A172 (cell line): ENCODE measurements at regions not wholly inside any gene's neighbourhood (a gene's known extent, or its start where the extent isn't known, plus 50 kb on each side); places are given as distances from the start of the nearest gene placed in this dataset.
A peak's percentile ranks its signal among the peaks of the same experiment; 100 is the strongest.
"Not testable (repeated sequence)": the region's sequence is repeated elsewhere in the genome, so short reads cannot be mapped to it uniquely, and the experiment has no call there.

Experiments used
- DNase-seq: peaks from one replicate; pipeline ENCODE4 v3.0.0-alpha.2; 2015; ENCODE audit warnings: low spot score

DNA sequence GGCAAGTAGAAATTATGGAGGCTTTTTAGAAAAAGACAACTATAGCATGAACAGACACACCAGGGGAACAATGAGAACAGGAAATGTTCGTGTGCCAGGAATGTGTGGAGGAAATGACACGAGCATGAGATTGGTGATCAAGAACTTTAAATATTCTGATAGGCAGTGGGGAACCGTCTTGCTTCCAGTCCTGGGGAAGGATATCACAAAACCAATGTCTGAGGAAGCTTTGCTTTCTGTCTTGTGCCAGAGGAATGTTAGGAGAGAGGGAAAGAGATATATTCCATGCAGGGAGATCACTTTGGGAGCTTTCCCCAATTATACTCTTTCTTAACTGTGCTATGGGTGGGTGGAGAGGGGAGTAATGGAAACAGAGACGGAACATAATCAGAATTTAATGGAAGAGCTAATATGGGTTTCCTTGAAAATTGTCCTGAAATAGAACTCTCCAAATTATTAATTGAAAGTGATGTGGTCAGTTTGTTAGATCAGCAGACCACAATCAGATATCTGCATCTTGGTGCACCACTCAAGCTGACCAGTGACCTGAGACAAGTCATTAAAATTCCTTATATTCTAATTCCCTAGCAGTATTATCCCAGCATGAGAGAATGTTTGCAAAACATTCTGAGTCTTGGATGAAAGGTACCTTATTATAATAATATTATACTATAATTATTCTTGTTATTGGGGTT lies 178.2 kb downstream of the SOX4 start:
- DNase-seq: no peak

DNA sequence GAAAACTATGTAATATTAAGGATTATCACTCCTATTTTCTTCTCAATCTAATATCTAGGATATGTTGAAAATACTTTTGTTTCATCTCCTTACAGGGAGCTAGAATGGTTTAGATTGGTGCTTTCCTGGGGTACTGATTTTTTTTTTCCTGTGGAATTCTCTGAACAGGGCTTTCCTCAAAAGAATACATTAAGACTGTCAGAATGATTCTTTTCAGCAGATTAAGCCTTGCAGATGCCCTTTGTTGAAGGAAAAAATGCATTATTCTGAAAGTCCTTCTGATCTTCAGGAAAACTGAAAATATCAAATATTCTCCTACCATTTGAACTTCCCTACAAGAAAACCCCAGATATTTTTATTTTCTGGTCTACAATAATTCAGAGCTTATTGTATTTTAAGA lies 178.9 kb downstream of the SOX4 start:
- DNase-seq: no peak

DNA sequence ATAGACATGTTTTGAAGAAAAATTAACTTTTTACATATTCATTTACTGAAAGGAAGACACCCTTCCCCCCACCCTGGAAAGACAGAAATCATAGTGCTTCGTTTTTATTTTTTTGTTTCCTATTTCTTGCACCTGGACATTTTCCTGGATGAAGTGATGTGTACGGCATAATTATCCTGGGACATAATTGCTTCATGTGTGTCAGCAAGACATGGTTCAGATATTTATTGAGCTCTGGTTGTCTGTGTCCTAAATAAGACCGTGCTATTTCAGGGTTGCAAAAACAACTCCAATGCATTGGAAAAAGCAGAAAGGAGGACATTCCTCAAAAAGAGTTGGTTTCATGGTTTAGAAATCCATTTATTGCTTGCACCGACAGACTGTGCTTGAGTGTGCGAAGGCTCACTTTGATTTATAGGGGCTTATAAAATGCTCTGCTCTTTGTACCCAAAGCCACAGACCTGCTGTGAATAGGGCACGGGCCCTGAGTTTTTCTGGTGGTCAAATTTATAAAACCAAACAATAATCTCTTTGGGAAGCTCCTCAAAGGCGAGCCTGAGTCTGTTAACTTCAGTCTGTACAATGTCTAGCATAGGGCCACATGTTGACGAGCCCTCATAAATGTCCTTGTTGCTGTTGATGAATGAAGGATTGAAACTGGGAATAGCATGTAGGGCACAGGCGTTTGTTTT lies 179.5 kb downstream of the SOX4 start:
- DNase-seq: no peak

DNA sequence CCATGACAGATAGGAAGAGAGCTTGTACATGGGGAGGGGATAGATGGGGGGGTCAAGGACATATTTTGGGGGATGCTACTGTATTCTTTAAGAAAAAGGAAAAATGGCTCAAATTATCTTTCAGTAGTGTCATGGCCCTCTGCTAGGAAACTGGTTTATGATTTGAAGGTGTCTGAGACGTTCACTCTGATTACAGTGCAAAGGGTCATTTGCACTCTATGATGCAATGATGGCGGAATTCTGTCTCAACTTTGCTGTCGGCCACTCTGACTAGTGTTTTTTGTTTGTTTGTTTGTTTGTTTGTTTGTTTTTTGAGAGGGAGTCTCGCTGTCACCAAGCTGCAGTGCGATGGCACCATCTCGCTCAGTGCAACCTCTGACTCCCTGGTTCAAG lies 180.0 kb downstream of the SOX4 start:
- no peak for DNase-seq

DNA sequence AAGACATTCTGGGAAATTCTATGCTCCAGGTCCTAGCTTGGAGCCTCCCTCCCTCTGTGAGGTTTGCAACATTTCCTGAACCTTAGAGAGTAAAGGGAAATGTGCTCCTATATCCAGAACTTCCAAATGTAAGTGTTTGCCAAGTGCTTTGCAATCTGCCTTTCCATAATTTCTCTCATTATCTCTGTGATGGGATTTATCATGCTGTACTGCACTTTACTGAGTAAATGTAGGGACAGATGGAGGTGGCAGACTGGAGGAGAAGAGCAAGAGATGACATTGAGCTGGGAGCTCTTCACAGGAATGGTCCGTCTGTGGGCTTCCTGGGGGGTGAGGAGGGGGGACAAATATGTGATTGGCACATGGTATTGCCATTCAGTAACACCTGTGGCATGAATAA lies 184.3 kb downstream of the SOX4 start:
- no peak for DNase-seq

DNA sequence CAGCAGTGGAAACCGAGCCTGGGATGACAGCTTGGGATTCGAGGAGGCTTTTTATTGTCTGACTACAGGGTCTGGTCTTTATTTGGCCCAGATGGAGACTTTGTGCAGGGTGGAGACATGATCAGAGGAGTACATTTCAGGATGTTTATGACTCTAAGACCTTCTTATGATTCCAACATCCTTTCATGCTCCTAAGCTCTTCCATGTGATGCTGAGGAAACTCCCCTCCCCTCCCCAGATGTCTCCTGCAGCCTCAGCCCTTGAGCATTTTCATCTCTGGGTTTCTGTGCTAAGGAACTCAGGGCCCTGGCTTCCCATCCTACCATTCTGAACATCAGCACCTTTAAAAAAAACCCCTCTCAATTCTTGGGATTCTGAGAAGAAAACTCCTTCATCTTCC lies 186.6 kb downstream of the SOX4 start:
- DNase-seq: no peak

DNA sequence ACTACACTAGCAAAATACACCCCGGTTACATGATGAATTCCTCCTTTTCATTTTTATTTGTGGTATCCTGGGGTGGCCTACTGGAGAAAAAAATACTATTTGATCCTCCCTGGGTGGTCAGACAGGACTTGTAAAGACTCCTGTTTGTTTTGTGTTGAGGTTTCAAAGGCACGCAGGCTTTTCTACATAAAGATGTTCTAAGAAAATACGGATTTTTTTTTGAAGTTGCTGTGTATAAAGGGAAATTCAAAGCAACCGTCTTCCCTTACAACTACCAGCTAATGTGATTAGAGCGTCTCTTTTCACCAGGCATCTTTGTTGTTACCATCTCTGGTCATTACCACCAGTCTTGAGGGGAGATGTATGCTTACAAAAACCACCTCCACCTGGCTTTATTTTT lies 187.1 kb downstream of the SOX4 start:
- DNase-seq: no peak

DNA sequence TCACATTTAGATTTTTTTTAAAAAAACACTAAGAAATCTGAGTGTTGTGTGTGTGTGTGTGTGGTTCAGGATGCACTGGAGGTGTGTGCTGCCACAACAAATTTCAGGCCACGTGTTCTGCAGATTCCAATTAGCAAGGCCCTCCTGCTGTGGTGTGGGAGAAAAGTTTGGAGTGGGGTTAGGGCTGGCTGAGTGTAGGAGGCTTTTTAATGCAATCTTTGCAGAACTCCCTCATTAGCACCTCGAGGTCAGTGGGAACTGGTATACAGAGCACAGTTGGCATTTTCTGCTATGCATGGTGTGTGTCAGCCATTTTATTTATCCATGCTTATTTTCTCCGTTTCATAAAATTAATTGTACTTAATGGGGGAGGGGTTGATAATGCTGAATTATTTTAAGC lies 187.6 kb downstream of the SOX4 start:
- no peak for DNase-seq

DNA sequence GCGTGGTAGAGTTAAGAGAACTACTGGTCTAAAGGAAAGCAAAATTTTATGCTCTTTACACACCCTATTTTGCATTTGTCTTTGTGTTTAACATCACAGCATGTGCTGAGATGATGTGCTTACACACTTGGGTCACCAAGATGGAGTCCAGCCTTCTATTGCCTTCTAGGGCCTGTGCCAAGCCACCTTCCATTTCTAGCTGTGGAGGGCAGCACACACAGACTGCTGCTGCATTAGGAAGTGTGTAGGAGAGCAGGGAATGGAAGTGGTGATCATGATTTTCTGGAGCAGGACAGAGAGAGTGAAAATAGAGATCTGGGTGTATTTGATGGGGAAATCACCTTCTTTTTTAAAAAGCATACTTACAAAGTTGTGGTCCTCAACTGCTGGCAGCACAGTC lies 191.6 kb downstream of the SOX4 start:
- DNase-seq: no peak

DNA sequence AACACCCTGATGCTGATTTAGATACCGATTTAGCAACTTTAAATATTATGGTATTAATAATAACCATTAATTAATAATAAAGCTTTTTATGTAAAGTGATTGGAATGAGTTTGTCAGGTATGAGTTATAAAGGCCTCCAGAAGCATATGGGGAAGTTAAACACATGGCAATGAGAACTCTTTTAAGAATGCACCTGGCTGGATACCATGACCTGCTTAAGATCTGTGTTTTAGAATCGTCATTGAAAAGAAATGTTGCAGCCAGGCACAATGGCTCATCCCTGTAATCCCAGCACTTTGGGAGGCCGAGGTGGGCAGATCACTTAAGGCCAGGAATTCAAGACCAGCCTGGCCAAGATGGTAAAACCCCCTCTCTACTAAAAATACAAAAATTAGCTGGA lies 197.5 kb downstream of the SOX4 start:
- no peak for DNase-seq

DNA sequence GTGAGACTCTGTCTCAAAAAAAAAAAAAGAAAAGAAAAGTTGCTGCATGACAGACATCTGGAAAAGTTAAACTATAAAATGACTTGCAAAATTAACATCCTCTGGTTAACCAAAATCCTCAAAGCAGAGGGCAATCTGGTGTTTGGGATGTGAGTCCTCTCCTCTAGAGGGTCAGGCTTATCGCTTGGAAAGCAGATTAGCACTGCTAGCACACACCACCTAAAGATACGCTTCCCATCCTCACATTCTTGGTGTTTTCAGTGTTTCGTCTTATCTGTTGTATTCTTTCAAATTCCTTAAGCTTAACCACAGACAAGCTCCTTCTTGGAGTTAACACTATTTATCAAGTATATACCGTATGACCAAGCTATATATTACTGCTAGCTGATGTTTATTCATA lies 198.0 kb downstream of the SOX4 start:
- no peak for DNase-seq

DNA sequence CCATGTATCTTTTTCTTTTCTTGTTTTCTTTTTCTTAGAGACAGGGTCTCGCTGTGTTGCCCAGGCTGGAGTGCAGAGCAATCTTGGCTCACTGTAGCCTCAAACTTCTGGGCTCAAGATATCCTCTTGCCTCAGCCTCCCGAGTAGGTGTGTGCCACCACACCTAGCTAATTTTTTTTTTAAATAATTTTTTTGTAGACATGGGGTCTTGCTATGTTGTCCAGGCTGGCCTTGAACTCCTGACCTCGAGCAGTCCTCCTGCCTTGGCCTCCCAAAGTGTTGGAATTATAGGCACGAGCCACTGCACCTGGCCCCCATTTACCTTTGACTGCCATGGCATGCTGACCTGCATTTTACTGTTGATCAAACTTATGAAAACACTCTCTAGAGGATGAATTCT lies 198.6 kb downstream of the SOX4 start:
- DNase-seq: no peak

DNA sequence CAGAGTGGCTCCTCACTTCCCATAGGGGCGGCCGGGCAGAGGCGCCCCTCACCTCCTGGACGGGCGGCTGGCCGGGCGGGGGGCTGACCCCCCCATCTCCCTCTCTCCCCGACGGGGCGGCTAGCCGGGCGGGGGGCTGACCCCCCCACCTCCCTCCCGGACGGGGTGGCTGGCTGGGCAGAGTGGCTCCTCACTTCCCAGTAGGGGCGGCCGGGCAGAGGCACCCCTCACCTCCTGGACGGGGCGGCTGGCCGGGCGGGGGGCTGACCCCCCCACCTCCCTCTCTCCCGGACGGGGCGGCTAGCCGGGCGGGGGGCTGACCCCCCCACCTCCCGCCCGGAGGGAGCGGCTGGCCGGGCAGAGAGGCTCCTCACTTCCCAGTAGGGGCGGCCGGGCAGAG lies 203.4 kb downstream of the SOX4 start:
- DNase-seq: not testable (repeated sequence)

DNA sequence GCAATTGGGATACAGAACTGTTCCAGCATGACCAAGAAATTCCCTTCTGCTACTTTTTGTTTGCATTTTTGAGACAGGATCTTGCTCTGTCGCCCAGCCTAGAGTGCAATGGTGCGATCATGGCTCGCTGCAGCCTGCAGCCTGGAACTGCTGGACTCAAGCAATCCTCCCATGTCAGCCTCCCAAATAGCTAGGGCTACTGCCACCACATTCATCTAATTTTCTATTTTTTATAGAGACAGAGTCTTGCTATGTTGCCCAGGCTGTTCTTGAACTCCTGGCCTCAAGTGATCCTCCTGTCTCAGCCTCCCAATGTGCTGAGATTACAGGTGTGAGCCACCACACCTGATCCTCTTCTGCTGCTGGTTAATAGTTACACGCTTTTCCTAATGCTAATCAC lies 204.9 kb downstream of the SOX4 start:
- DNase-seq: no peak

DNA sequence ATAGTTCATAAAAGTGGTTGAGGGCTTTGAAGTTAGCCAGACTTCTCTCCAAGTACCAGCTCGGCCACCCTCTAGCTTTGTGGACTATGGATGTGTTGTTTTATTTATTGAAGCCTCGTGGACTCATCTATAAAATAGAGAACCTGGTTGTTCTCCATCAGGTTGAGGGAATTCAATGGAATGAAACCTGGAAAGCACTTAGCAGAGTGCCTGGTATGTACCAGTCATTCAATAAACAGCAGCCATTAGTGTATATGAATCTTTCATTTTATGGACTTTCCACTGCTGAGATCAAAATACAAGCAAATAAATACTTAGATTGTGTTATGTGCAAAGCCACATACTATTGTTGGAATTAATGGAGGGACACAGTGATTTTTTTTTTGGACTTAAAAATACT lies 206.8 kb downstream of the SOX4 start:
- DNase-seq: no peak

DNA sequence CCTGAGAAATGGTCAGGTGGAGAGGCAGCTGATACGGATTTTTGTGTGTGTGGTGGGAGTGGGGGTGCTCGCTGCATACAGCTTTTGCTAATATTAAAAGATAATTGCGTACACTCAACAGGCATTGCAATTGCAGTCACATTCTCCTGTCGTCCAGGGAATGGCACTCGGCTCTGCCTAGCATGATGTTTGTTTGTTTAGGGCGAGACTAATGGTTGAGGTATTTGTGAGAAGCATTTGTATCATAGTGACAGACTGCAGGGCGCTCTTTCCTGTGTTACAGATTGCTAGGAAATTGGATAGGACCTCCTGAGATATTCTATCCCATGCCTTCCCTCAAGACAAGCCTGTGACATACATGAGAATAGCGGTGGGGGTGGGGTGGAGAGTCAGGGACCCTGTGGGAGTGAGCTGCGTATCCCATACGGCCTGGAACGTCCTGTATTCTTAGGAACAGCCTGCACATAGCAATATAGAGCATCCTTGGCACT lies 207.4 kb downstream of the SOX4 start:
- peak; percentile 73 for DNase-seq

DNA sequence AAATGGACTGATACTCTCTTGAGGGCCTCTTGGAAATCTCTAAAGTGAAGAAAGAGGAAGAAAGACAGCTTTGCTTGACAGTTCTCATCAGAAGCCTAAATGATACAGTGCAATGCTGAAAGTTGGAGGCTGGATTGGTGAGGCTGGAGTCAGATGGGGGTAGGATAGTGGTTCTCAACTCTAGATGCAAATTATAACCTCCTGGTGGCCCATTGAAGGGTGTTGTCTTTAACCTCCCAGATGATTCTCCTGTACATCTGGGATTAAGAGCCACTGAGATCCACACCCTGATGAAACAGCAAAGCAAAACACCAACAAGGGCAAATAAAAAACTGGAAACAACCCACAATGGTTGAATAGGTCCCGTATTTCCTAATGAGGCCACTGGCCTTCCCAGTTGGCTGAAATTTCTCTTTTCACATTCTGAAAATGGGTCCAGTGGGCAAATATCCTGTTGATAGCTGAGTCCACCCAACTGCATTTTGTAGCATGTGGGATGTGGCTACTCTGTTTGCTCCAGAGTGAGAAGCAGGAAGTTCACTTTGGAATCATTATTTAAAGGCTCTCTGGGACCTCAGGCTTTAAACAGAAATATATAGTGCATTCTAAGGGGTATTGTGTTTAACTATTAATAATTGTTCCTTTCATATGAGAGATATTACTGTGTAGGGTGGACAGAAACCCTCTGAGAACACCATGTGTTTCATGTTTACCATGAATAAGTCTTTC lies 208.1 kb downstream of the SOX4 start:
- DNase-seq: no peak

DNA sequence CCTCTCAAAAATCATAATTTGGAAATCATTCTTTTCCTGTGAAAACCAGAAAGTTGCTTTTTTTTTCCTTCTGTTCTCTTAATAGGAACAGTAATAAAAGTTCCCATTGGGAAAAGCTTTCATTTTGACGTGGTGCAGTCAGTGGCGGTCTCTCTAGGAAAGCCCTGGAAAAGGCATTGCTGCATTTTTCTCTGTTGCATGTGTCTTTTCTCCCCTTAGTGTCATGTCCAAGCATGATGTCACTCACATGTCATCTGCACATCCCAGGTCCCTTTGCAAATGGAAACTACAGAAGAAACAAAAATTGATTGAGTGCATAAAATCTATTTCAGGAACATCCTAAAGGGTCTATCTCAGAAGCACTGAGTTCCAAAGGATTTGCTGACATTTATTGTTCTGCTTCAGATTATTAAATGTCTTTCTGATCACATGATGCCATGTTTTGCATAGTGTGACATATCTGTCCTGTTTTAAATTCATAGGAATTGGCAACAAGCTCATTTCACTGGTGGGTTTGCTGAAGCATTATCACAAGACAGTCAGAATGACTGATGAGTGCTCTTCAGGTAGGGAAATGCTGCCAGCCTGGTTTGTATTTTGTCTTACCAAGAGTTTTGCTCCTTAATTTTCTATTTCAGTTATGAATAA lies 208.7 kb downstream of the SOX4 start:
- no peak for DNase-seq

DNA sequence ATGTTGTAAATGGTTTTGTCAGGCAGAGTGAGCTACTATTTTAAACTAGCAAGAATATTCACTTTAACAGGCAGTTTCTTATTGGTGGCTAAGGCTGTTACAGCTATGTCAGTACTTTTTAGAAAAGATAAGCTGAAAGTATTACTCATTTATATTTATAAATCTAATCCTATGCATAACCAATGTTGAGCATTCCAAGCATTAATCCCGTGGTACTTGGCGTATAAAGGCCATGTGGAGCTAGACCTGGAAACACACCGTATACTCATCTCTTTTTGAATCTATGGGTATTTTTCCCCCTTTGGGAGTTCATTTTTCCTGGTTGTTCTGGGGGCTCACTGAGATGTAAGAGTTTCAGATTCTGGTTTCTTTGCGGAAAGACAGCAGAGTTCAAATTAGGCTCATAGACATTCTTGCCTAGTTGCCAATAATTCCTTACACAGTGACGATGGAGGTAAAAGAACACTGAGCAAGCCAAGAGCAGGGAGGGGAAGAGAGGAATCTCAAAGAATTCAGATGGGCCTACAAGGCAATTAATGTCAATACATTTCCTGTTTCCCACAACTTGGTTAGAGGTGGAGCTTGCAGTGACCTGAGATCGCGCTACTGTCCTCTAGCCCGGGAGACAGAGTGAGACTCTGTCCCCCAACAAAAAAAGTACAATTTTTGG lies 211.5 kb downstream of the SOX4 start:
- DNase-seq: peak; percentile 16

DNA sequence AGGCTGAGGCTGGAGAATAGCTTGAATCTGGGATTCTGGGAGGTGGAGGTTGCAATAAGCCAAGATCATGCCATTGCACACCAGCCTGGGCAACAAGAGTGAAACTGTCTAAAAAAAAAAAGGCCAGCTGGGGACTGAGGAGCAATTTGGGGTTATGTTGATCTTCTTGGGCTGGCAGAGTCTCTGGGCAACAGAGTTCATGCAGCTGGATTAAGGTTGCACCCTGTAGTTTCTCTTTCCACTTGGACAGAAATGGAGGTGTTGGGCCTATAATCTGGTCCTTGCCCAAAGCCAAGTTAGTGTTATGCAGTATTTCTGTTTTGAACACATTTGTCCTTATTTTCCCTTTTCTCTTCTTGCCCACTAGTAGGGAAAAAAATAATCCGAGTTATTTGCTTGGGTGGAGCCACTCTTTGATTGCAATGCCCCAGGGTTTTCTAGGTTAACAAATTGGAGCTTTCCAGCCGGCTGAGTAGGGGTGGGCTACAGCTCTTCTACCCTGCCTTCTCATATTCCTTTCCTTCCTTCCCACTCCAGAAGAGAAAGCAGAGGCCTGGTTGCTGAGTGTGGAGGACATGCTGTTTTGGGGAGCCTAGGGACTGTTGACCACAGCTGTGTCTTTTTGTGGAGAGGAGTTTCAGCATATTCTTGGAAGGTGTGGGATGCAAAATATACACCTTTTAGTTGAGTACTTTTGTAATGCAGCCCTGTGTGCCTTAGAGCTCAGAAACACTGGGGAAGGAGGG lies 213.9 kb downstream of the SOX4 start:
- no peak for DNase-seq

DNA sequence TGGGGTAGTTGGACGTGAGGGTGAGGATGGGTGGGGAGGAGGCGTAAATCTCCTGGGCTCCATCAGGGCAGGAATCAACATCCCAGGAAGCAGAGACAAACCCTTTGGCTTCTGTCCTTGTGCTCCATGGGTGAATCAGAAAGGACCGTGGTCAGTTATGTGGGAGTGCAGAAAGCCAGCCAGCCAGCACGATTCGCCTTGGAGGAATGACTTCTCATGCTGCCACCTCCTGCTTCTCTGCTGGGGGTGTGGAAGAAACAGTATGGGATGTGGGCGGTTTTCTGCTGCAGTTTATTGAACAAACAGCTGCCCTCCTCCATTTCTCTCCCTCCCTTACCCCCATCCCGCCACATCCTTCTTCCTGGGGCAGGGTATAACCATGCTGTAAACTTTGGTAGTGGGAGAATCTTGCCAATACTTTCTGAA lies 214.5 kb downstream of the SOX4 start:
- DNase-seq: peak; percentile 35
